GM18502 (cell line): ENCODE measurements at regions not wholly inside any gene's neighbourhood (a gene's known extent, or its start where the extent isn't known, plus 50 kb on each side); places are given as distances from the start of the nearest gene placed in this dataset.

ENCODE experiments used
- ATAC-seq: cut with Tn5 transposase; IDR thresholded peaks from one replicate; pipeline ENCODE4 v1.9.1; 2021; ENCODE audit warnings: mild to moderate bottlenecking; ENCODE audit not compliant: unreplicated experiment, poor library complexity

DNA sequence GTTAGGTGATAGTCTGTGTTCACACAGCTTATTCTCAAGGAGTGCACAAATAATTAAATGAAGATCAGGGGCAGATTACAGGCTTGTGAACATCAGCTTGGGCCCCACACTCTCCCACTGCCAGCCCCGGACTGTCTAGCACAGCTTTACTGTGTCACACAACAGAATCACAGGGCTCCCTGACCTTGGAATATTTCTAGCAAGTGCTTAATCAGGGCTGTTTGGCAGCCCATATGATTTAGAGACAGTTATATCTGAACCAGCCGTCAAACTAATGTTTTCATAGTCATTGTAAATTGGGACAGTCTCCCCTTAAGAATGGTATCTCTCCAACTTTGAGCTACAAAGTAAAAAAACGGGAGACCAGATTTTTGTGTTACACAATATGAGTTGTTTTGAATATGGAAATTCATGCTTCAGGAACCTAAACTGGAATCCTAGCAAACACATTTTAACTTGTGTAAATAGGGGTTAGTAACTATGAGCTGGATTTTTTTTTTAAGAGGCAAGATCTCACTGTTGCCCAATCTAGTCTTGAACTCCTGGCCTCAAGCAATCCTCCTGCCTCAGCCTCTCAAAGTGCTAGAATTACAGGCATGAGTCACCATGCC is 517.6 kb downstream of the BNC2 start:
- no peak for ATAC-seq

DNA sequence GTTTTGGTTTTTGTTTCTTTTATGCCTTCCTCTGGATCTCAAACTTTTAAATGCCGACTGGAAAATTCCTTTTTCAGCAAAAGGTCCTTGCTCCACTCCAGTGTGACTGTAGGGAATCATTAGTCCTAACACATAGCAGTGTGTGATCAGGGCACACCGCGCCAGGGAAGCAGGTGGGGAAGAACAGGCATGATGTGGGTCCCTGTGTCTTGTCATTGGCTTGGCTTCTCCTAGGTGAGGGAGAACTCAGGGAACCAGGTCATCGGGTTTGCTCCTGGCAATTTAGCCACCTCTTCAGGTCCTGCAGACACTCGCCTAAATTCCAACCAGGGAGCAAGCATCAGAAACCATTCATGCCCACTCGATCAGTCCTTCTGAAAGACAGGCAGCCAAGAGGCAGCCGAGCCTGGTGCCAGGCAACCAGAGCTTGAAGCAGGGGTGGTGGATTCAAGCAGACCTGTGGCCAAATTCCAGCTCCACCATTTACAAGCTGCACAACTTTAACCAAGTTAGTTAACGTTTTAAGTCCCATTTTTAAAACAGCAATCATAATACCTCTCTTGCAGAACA is 514.2 kb downstream of the BNC2 start:
- ATAC-seq: no peak

DNA sequence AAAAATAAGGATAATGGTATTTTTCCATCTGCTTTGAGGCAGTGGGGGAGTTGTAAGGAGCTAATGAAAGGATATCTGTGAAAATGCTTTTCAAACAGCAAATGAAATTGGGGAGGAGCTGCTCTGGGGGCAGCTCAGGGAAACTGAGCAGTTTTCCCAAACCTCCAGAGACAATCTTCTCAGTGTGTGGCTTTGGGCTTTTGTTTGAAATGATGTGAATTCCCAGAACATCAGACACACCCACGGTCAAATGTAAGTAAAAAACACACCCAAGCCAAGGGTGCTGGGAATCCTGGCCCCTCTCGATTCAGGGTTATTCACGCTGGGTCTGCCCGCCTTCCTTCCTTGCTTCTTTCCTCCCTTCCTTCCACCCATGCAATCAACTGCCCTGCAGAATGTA is 512.6 kb downstream of the BNC2 start:
- ATAC-seq: no peak

- ATAC-seq: no peak
Measured at GRCh38 chr9:16358751-16359150, 511.7 kb downstream of the BNC2 start.
